ENCODE measurements at regions not wholly inside any gene's neighbourhood (a gene's known extent, or its start where the extent isn't known, plus 50 kb on each side); places are given as distances from the start of the nearest gene placed in this dataset.

GRCh38 chr4:58808817-58809216 lies 1698.6 kb upstream of the IGFBP7 start:
- Mint-ChIP-seq H3K4me1 (no peaks in the 10 kb centered on the region), H3K4me3 (no peak overlapping the region), H3K27ac (no peak overlapping the region), H3K36me3 (no peaks in the 10 kb centered on the region), H3K27me3 (ENCODE audit: low read depth in 2 of 2) (no peaks in the 10 kb centered on the region), H3K9me3 (peaks cover 12 to 20% of the 10 kb centered on the region in 2 donors)
- no peaks in the 10 kb centered on the region for H3K4me1 ChIP-seq (ENCODE audit: control insufficient read depth, insufficient read depth, low read length)
- no peaks in the 10 kb centered on the region for H3K27me3 ChIP-seq (ENCODE audit: control insufficient read depth, insufficient read depth, low read length)
- H3K9me3 ChIP-seq (ENCODE audit: control insufficient read depth, insufficient read depth, low read length), result no peaks in the 10 kb centered on the region
- no peak overlapping the region for H3K27ac ChIP-seq (ENCODE audit: low read length)
- no peak overlapping the region for H3K4me3 ChIP-seq (ENCODE audit: low read length)
- no peaks in the 10 kb centered on the region for H3K36me3 ChIP-seq (ENCODE audit: control insufficient read depth, insufficient read depth, low read length)
- no peak for DNase-seq
- WGBS (ENCODE audit: insufficient coverage), result 90% methylated on average over 2 of the region's 2 CpGs
- ATAC-seq, result no peak
- intact Hi-C loops (cut with micrococcal nuclease), result no loop called here
- no peak for TF ChIP-seq CTCF (IDR thresholded peaks at IDR 0.05)

GRCh38 chr4:58807843-58808615 lies 1697.8 kb upstream of the IGFBP7 start:
- DNase-seq, result no peak
- no peaks in the 10 kb centered on the region for H3K4me1 Mint-ChIP-seq
- 56% methylated on average over 2 of the region's 2 CpGs for WGBS (ENCODE audit: insufficient coverage)
- no peak overlapping the region for H3K4me3 ChIP-seq (ENCODE audit: low read length)
- H3K9me3 Mint-ChIP-seq, result peaks cover 12 to 20% of the 10 kb centered on the region in 2 donors
- no peak for TF ChIP-seq CTCF (IDR thresholded peaks at IDR 0.05)
- no peaks in the 10 kb centered on the region for H3K36me3 ChIP-seq (ENCODE audit: control insufficient read depth, insufficient read depth, low read length)
- no peaks in the 10 kb centered on the region for H3K27me3 ChIP-seq (ENCODE audit: control insufficient read depth, insufficient read depth, low read length)
- H3K27me3 Mint-ChIP-seq (ENCODE audit: low read depth in 2 of 2), result no peaks in the 10 kb centered on the region
- no peak overlapping the region for H3K27ac Mint-ChIP-seq
- no peaks in the 10 kb centered on the region for H3K4me1 ChIP-seq (ENCODE audit: control insufficient read depth, insufficient read depth, low read length)
- H3K4me3 Mint-ChIP-seq, result no peak overlapping the region
- no peak for ATAC-seq
- no peaks in the 10 kb centered on the region for H3K9me3 ChIP-seq (ENCODE audit: control insufficient read depth, insufficient read depth, low read length)
- intact Hi-C loops (cut with micrococcal nuclease), result no loop called here
- no peaks in the 10 kb centered on the region for H3K36me3 Mint-ChIP-seq
- no peak overlapping the region for H3K27ac ChIP-seq (ENCODE audit: low read length)

DNA sequence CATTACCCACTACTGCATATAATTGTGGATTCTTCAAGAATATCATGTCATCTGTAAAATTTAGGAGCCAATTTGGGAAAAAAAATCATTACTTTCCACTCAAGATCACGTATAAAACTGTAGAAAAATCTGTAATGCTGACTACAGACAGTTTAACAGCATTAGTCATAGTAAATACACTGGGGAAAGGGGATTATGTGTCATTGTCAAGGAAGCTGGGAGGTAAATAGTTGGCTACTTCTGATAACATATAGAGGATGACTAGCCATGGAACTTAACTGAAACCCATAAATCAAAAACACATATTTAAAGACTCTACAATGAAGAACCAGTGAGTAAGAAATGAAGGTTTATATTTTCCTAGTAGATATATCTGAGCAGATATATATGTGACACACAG lies 1666.4 kb upstream of the IGFBP7 start:
- no peak overlapping the region for H3K27ac Mint-ChIP-seq
- no peaks in the 10 kb centered on the region for H3K9me3 ChIP-seq (ENCODE audit: control insufficient read depth, insufficient read depth, low read length)
- H3K9me3 Mint-ChIP-seq, result peaks cover 0 to 2% of the 10 kb centered on the region in 2 donors
- H3K27ac ChIP-seq (ENCODE audit: low read length), result no peak overlapping the region
- no CpG with 5 or more reads among the region's 1 CpG for WGBS (ENCODE audit: insufficient coverage)
- ATAC-seq, result no peak
- H3K27me3 Mint-ChIP-seq (ENCODE audit: low read depth in 2 of 2), result no peaks in the 10 kb centered on the region
- no peaks in the 10 kb centered on the region for H3K4me1 Mint-ChIP-seq
- H3K36me3 Mint-ChIP-seq, result no peaks in the 10 kb centered on the region
- no peaks in the 10 kb centered on the region for H3K27me3 ChIP-seq (ENCODE audit: control insufficient read depth, insufficient read depth, low read length)
- no peak overlapping the region for H3K4me3 Mint-ChIP-seq
- no peak for TF ChIP-seq CTCF (IDR thresholded peaks at IDR 0.05)
- H3K4me3 ChIP-seq (ENCODE audit: low read length), result no peak overlapping the region
- no peaks in the 10 kb centered on the region for H3K36me3 ChIP-seq (ENCODE audit: control insufficient read depth, insufficient read depth, low read length)
- intact Hi-C loops (cut with micrococcal nuclease), result no loop called here
- no peak for DNase-seq
- H3K4me1 ChIP-seq (ENCODE audit: control insufficient read depth, insufficient read depth, low read length), result no peaks in the 10 kb centered on the region

- Histone ChIP-seq H3K4me3 (ENCODE audit: low read length) (no peak overlapping the region), H3K4me1 (ENCODE audit: control insufficient read depth, insufficient read depth, low read length) (no peaks in the 10 kb centered on the region), H3K36me3 (ENCODE audit: control insufficient read depth, insufficient read depth, low read length) (no peaks in the 10 kb centered on the region), H3K9me3 (ENCODE audit: control insufficient read depth, insufficient read depth, low read length) (no peaks in the 10 kb centered on the region), H3K27me3 (ENCODE audit: control insufficient read depth, insufficient read depth, low read length) (no peaks in the 10 kb centered on the region), H3K27ac (ENCODE audit: low read length) (no peak overlapping the region)
- no peak for DNase-seq
- Mint-ChIP-seq H3K9me3 (peaks cover 4 to 8% of the 10 kb centered on the region in 2 donors), H3K4me3 (no peak overlapping the region), H3K4me1 (no peaks in the 10 kb centered on the region), H3K36me3 (no peaks in the 10 kb centered on the region), H3K27me3 (ENCODE audit: low read depth in 2 of 2) (no peaks in the 10 kb centered on the region), H3K27ac (no peak overlapping the region)
- intact Hi-C loops (cut with micrococcal nuclease), result no loop called here
- ATAC-seq, result no peak
- WGBS (ENCODE audit: insufficient coverage), result 38% methylated on average over 1 of the region's 1 CpG
- no peak for TF ChIP-seq CTCF (IDR thresholded peaks at IDR 0.05)
Observed at GRCh38 chr4:58767598-58767997, 1657.4 kb upstream of the IGFBP7 start.

Data from natural killer cell (primary cell).